Neural crest cell (in vitro differentiated cells): ENCODE measurements at regions not wholly inside any gene's neighbourhood (a gene's known extent, or its start where the extent isn't known, plus 50 kb on each side); places are given as distances from the start of the nearest gene placed in this dataset.

Experiments used
- DNase-seq: peaks from one replicate; pipeline ENCODE4 v3.0.0; 2021; ENCODE audit warnings: low read depth, mixed read lengths, low spot score
- H3K27ac Mint-ChIP-seq: one replicate; pipeline ENCODE4 v1.8.0; 2021; ENCODE audit warnings: mild to moderate bottlenecking, mixed read lengths; ENCODE audit not compliant: unreplicated experiment
- H3K27me3 Mint-ChIP-seq: 2 replicates; pipeline ENCODE4 v1.8.0; 2021; ENCODE audit warnings: low read depth, mild to moderate bottlenecking, mixed read lengths
- H3K36me3 Mint-ChIP-seq: 2 replicates; pipeline ENCODE4 v1.8.0; 2021; ENCODE audit warnings: low read depth, mild to moderate bottlenecking, mixed read lengths
- H3K4me1 Mint-ChIP-seq: 2 replicates; pipeline ENCODE4 v1.8.0; 2021; ENCODE audit warnings: mixed read lengths
- H3K4me3 Mint-ChIP-seq: one replicate; pipeline ENCODE4 v1.8.0; 2021; ENCODE audit warnings: mild to moderate bottlenecking, mixed read lengths
- H3K9me3 Mint-ChIP-seq: 2 replicates; pipeline ENCODE4 v1.8.0; 2021; ENCODE audit warnings: mixed read lengths
- CTCF ChIP-seq: fragments of 200-600 bp; sonication (generic); conservative IDR thresholded peaks from 2 replicates; pipeline ENCODE4 v1.5.0; 2021; ENCODE audit warnings: antibody characterized with exemption, mild to moderate bottlenecking

DNA sequence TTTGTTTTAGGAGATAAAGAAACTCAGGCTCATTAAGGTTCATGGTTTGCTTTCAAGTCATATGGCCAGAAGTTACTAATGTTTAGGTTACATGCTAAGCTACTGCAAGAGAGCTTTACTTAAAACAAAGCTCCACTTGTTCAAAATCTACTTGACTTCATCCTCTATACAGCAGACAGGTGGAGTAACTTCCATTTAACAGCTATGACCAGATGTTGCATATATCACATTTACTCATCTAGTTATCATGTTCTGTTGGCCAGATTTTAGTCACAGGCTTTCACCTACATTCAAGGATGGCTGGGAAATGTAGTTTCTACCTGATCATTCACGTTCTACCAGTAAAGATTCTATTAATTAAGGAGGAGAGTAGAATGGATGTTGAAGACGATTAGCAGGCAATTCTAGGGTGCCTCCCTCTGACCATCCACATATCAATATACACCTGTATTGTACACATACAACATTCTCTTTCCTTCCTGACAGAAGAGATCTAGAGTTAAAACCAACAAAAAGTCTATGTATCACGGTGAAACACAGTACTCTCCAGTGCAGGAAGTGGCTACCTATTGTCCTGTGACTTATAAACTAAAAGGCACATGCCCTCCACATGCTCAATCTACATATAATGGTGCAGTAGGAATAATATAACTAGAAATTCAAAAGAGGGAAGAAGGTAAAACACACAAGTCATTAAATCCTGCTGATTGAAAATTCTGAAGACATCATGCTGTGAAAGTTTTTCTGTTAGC, 488.0 kb downstream of the MDFIC start:
- no peak for TF ChIP-seq CTCF
- no peak for DNase-seq
- Mint-ChIP-seq H3K27me3 (no peaks in the 10 kb centered on the region), H3K4me1 (no peaks in the 10 kb centered on the region), H3K9me3 (peaks cover 5% of the 10 kb centered on the region), H3K36me3 (no peaks in the 10 kb centered on the region), H3K4me3 (no peak overlapping the region), H3K27ac (no peak overlapping the region)

DNA sequence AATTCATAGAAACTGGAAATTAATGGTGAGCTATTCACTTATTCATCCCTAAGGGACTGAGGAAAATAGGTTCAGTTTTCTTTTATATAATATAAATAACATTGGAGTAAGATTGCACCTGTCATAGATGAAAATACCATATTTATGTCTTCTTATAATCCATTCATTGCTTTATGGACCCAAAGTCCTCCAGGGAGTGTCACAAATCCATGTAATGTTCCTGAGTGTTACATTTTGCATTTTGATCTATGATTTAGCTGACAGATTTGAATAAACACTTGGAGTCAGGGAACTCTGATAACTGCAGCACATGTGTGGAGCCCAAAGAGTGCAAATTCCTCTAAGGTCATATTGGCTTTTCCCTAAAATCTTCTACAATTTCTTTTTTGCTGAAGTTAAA, 484.3 kb downstream of the MDFIC start:
- H3K9me3 Mint-ChIP-seq = peaks cover 7% of the 10 kb centered on the region
- TF ChIP-seq CTCF = no peak
- no peak for DNase-seq
- no peak overlapping the region for H3K4me3 Mint-ChIP-seq
- H3K27ac Mint-ChIP-seq = no peak overlapping the region
- H3K36me3 Mint-ChIP-seq = no peaks in the 10 kb centered on the region
- no peaks in the 10 kb centered on the region for H3K4me1 Mint-ChIP-seq
- H3K27me3 Mint-ChIP-seq = no peaks in the 10 kb centered on the region

DNA sequence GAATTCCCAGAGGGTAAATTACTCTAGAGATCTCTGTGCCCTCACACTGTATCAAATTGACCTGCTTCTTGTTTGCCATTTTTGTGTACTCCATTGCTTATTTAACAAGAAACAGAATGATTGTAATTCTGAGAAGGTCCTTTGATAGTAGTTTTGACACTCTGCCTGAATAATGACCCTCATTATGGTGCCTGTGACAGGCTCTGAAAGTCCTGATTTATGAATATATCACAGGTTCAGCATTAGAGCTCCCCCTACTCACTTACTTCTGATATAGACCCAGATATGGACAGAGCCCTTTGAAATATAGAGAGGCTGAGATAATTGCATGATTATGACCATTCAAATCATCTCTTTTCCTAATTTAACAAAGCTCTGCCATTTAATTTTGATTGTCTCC, 465.2 kb downstream of the MDFIC start:
- Mint-ChIP-seq H3K4me1 (peaks cover 3% of the 10 kb centered on the region), H3K27me3 (no peaks in the 10 kb centered on the region), H3K27ac (no peak overlapping the region), H3K36me3 (no peaks in the 10 kb centered on the region), H3K9me3 (no peaks in the 10 kb centered on the region), H3K4me3 (no peak overlapping the region)
- no peak for TF ChIP-seq CTCF
- no peak for DNase-seq

DNA sequence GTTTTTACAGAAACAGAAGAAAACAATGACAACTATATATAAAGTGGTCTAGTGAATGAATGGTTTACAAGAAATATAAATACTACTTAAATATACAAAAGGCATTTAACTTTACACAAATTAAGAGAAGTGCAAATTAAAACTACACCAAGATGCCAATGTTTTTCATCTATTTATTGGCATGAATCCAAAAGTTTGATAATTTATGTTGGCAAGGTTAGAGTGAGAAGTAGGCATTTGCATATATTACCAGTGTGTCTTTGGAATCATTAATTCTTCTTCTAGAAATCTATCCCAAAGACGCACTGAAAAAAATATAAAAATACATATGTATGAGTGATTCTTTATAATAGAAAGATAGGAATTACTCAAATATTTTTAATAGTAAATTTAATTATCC, 457.4 kb downstream of the MDFIC start:
- DNase-seq = no peak
- no peak overlapping the region for H3K27ac Mint-ChIP-seq
- no peaks in the 10 kb centered on the region for H3K4me1 Mint-ChIP-seq
- H3K9me3 Mint-ChIP-seq = peaks cover 2% of the 10 kb centered on the region
- no peaks in the 10 kb centered on the region for H3K36me3 Mint-ChIP-seq
- no peak overlapping the region for H3K4me3 Mint-ChIP-seq
- no peak for TF ChIP-seq CTCF
- no peaks in the 10 kb centered on the region for H3K27me3 Mint-ChIP-seq

DNA sequence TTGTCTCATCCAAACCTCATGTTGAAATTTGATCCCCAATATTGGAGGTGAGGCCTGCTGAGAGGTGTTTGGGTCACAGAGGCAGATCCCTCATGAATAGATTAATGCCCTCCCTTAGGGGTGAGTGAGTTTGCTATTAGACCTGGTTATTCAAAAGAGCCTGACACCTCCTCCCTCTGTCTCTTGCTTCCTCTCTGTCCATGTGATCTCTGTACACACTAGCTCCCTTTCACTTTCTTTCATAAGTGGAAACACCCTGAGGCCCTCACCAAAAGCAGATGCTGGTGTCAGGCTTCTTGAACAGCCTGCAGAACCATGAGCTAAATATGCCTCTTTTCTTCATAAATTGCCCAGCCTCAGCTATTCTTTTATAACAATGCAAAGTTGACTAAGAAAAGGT, 447.1 kb downstream of the MDFIC start:
- H3K27ac Mint-ChIP-seq = no peak overlapping the region
- no peak for DNase-seq
- no peak overlapping the region for H3K4me3 Mint-ChIP-seq
- H3K36me3 Mint-ChIP-seq = no peaks in the 10 kb centered on the region
- peaks cover 2% of the 10 kb centered on the region for H3K9me3 Mint-ChIP-seq
- peaks cover 4% of the 10 kb centered on the region for H3K4me1 Mint-ChIP-seq
- TF ChIP-seq CTCF = no peak
- H3K27me3 Mint-ChIP-seq = no peaks in the 10 kb centered on the region
